ENCODE measurements at regions not wholly inside any gene's neighbourhood (a gene's known extent, or its start where the extent isn't known, plus 50 kb on each side); places are given as distances from the start of the nearest gene placed in this dataset.
"Not testable (repeated sequence)": the region's sequence is repeated elsewhere in the genome, so short reads cannot be mapped to it uniquely, and the experiment has no call there.

- H3K4me3 ChIP-seq (IDR thresholded peaks at IDR 0.05; ENCODE audit: insufficient read depth, low read depth, low read length), result no peak overlapping the region
- H4K20me1 ChIP-seq (ENCODE audit: insufficient read depth), result no peaks in the 10 kb centered on the region
- H3K9ac ChIP-seq, result no peak overlapping the region
- TF ChIP-seq, protein P1, sequence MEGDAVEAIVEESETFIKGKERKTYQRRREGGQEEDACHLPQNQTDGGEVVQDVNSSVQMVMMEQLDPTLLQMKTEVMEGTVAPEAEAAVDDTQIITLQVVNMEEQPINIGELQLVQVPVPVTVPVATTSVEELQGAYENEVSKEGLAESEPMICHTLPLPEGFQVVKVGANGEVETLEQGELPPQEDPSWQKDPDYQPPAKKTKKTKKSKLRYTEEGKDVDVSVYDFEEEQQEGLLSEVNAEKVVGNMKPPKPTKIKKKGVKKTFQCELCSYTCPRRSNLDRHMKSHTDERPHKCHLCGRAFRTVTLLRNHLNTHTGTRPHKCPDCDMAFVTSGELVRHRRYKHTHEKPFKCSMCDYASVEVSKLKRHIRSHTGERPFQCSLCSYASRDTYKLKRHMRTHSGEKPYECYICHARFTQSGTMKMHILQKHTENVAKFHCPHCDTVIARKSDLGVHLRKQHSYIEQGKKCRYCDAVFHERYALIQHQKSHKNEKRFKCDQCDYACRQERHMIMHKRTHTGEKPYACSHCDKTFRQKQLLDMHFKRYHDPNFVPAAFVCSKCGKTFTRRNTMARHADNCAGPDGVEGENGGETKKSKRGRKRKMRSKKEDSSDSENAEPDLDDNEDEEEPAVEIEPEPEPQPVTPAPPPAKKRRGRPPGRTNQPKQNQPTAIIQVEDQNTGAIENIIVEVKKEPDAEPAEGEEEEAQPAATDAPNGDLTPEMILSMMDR (conservative IDR thresholded peaks at IDR 0.05; ENCODE audit: low read depth, low read length), result no peak
- H3K79me2 ChIP-seq (ENCODE audit: insufficient read depth, low read depth), result no peaks in the 10 kb centered on the region
- H3K4me2 ChIP-seq, result no peak overlapping the region
- no peak overlapping the region for H2AFZ ChIP-seq (ENCODE audit: low read depth)
- H3K27me3 ChIP-seq (ENCODE audit: insufficient read depth, low read depth), result no peaks in the 10 kb centered on the region; the same call in 1 of the 2 replicates
- no peaks in the 10 kb centered on the region for H3K4me1 ChIP-seq (ENCODE audit: low read depth, poor library complexity, severe bottlenecking)
- no peaks in the 10 kb centered on the region for H3K36me3 ChIP-seq (ENCODE audit: insufficient read depth)
- H3K27ac ChIP-seq, result no peak overlapping the region
Measured at GRCh38 chr20:59484228-59484627, 120.1 kb upstream of the PHACTR3 start.

- no peak overlapping the region for H3K27ac ChIP-seq
- H3K79me2 ChIP-seq (ENCODE audit: insufficient read depth, low read depth), result no peaks in the 10 kb centered on the region
- peaks cover 2% of the 10 kb centered on the region; the same call in 1 of the 2 replicates for H3K27me3 ChIP-seq (ENCODE audit: insufficient read depth, low read depth)
- H3K4me2 ChIP-seq, result no peak overlapping the region
- H2AFZ ChIP-seq (ENCODE audit: low read depth), result no peak overlapping the region
- H3K4me3 ChIP-seq (IDR thresholded peaks at IDR 0.05; ENCODE audit: insufficient read depth, low read depth, low read length), result no peak overlapping the region
- no peaks in the 10 kb centered on the region for H4K20me1 ChIP-seq (ENCODE audit: insufficient read depth)
- H3K36me3 ChIP-seq (ENCODE audit: insufficient read depth), result no peaks in the 10 kb centered on the region
- no peaks in the 10 kb centered on the region for H3K4me1 ChIP-seq (ENCODE audit: low read depth, poor library complexity, severe bottlenecking)
- TF ChIP-seq, protein P1 (conservative IDR thresholded peaks at IDR 0.05; ENCODE audit: low read depth, low read length), result no peak
- H3K9ac ChIP-seq, result no peak overlapping the region
Measured at GRCh38 chr20:59485576-59486454, 118.5 kb upstream of the PHACTR3 start.

DNA sequence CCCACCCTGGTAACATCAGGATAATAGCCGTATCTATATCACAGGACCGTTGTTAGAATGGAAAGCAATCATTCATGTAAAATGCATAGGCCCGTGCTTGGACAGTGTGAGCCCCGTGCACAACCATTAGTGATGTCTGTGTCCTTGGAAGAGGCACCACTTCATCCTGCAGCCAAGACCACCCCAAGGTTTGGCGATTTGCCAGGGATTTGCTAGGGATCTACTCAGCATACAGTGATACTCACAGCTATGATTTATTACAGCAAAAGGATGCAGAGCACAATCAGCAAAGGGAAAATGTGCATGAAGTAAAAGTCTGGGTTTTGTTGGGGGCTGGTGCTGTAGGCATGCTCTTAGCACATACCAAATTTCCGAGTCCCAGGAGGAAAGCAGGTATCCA, 115.9 kb upstream of the PHACTR3 start:
- H2AFZ ChIP-seq (ENCODE audit: low read depth); H3K79me2 ChIP-seq (ENCODE audit: insufficient read depth, low read depth); H3K4me3 ChIP-seq (IDR thresholded peaks at IDR 0.05; ENCODE audit: insufficient read depth, low read depth, low read length); H3K4me1 ChIP-seq (ENCODE audit: low read depth, poor library complexity, severe bottlenecking); H4K20me1 ChIP-seq (ENCODE audit: insufficient read depth); H3K27ac ChIP-seq; H3K4me2 ChIP-seq; H3K36me3 ChIP-seq (ENCODE audit: insufficient read depth); H3K9ac ChIP-seq: not testable (repeated sequence)
- H3K27me3 ChIP-seq (ENCODE audit: insufficient read depth, low read depth), result peaks cover 16% of the 10 kb centered on the region; the same call in 1 of the 2 replicates

DNA sequence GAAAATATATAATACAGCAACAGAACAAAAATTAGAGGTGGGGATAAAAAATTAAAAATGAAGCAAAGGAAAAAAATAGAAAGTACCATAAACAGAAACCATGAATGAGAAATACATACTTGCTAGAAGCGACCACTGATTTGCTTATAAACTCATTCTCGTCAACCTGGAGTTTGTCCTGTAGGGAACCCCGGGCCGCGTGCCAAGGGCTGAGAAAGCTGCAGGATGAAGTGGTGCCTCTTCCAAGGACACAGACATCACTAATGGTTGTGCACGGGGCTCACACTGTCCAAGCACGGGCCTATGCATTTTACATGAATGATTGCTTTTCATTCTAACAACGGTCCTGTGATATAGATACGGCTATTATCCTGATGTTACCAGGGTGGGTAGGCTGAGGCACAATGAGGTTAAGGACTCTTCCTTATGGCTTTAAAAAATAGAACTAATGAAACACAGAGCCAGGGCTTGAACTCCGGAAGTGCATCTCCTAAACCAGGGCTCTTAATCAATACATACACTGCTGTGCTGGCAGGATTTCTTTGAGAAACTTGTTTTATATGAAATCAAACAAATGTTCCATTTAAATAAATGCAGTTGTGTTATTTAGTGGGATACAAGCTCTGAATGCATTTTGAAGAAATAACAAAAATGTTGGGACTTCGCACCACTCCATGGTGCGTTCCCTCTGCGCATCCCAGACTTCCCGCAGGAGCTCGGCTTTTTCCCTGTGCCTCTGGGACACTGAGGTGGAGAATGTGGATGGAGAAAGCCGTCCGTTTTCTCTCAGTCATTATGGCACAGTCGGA, 113.9 kb upstream of the PHACTR3 start:
- H3K4me2 ChIP-seq; H3K4me1 ChIP-seq (ENCODE audit: low read depth, poor library complexity, severe bottlenecking); H4K20me1 ChIP-seq (ENCODE audit: insufficient read depth); H3K27ac ChIP-seq; H3K4me3 ChIP-seq (IDR thresholded peaks at IDR 0.05; ENCODE audit: insufficient read depth, low read depth, low read length); H3K79me2 ChIP-seq (ENCODE audit: insufficient read depth, low read depth); H3K36me3 ChIP-seq (ENCODE audit: insufficient read depth); H2AFZ ChIP-seq (ENCODE audit: low read depth); H3K9ac ChIP-seq: not testable (repeated sequence)
- H3K27me3 ChIP-seq (ENCODE audit: insufficient read depth, low read depth), result peaks cover 16% of the 10 kb centered on the region; the same call in 1 of the 2 replicates

- Histone ChIP-seq H3K27me3 (ENCODE audit: insufficient read depth, low read depth) (peaks cover 16% of the 10 kb centered on the region; the same call in 1 of the 2 replicates), H3K9ac (no peak overlapping the region), H2AFZ (ENCODE audit: low read depth) (no peak overlapping the region), H3K79me2 (ENCODE audit: insufficient read depth, low read depth) (no peaks in the 10 kb centered on the region), H4K20me1 (ENCODE audit: insufficient read depth) (no peaks in the 10 kb centered on the region), H3K4me3 (IDR thresholded peaks at IDR 0.05; ENCODE audit: insufficient read depth, low read depth, low read length) (no peak overlapping the region), H3K4me1 (ENCODE audit: low read depth, poor library complexity, severe bottlenecking) (no peaks in the 10 kb centered on the region), H3K36me3 (ENCODE audit: insufficient read depth) (no peaks in the 10 kb centered on the region), H3K27ac (no peak overlapping the region), H3K4me2 (no peak overlapping the region)
- TF ChIP-seq, protein P1 (conservative IDR thresholded peaks at IDR 0.05; ENCODE audit: low read depth, low read length), result no peak
Measured at GRCh38 chr20:59491884-59492283, 112.5 kb upstream of the PHACTR3 start.

All from KMS-11 (cell line).